UCSD-AML1 (cell line): ENCODE measurements at regions not wholly inside any gene's neighbourhood (a gene's known extent, or its start where the extent isn't known, plus 50 kb on each side); places are given as distances from the start of the nearest gene placed in this dataset.
"Not testable (repeated sequence)": the region's sequence is repeated elsewhere in the genome, so short reads cannot be mapped to it uniquely, and the experiment has no call there.

Experiments used
- DNase-seq: peaks from one replicate; lab custom pipeline; 2025; ENCODE audit not compliant: unreplicated experiment; lab: John Stamatoyannopoulos, UW

GRCh38 chr15:26132811-26133210, 269.7 kb upstream of the ATP10A start:
- no peak for DNase-seq

GRCh38 chr15:26129852-26130251, 266.7 kb upstream of the ATP10A start:
- no peak for DNase-seq

- DNase-seq = no peak
Observed at GRCh38 chr15:26128611-26129140, 265.5 kb upstream of the ATP10A start.

- no peak for DNase-seq
Observed at GRCh38 chr15:26126819-26127387, 263.8 kb upstream of the ATP10A start.

- no peak for DNase-seq
Observed at GRCh38 chr15:26126070-26126469, 262.9 kb upstream of the ATP10A start.

- DNase-seq = no peak
Observed at GRCh38 chr15:26125664-26126063, 262.5 kb upstream of the ATP10A start.

- DNase-seq = no peak
Observed at GRCh38 chr15:26119322-26119721, 256.2 kb upstream of the ATP10A start.

- DNase-seq = no peak
Observed at GRCh38 chr15:26115229-26115943, 252.3 kb upstream of the ATP10A start.

GRCh38 chr15:26114128-26114527, 251.0 kb upstream of the ATP10A start:
- not testable (repeated sequence) for DNase-seq

- DNase-seq = no peak
Observed at GRCh38 chr15:26113296-26113695, 250.2 kb upstream of the ATP10A start.

GRCh38 chr15:26109203-26109602, 246.1 kb upstream of the ATP10A start:
- no peak for DNase-seq

- DNase-seq = no peak
Observed at GRCh38 chr15:26106556-26106955, 243.4 kb upstream of the ATP10A start.

- no peak for DNase-seq
Observed at GRCh38 chr15:26103002-26103404, 239.9 kb upstream of the ATP10A start.

GRCh38 chr15:26102365-26102764, 239.2 kb upstream of the ATP10A start:
- no peak for DNase-seq

- DNase-seq = no peak
Observed at GRCh38 chr15:26101443-26101842, 238.3 kb upstream of the ATP10A start.

GRCh38 chr15:26098801-26099200, 235.7 kb upstream of the ATP10A start:
- no peak for DNase-seq

- no peak for DNase-seq
Observed at GRCh38 chr15:26097216-26097615, 234.1 kb upstream of the ATP10A start.

- DNase-seq = no peak
Observed at GRCh38 chr15:26096581-26096980, 233.5 kb upstream of the ATP10A start.

GRCh38 chr15:26095710-26096330, 232.7 kb upstream of the ATP10A start:
- no peak for DNase-seq

GRCh38 chr15:26091184-26091583, 228.1 kb upstream of the ATP10A start:
- no peak for DNase-seq

GRCh38 chr15:26087881-26088280, 224.8 kb upstream of the ATP10A start:
- DNase-seq = no peak

- DNase-seq = no peak
Observed at GRCh38 chr15:26087395-26087794, 224.3 kb upstream of the ATP10A start.
